IMR-90 (cell line): ENCODE measurements at regions not wholly inside any gene's neighbourhood (a gene's known extent, or its start where the extent isn't known, plus 50 kb on each side); places are given as distances from the start of the nearest gene placed in this dataset.

Experiments
- ATAC-seq: fragments of 200-7000 bp; cut with Tn5 transposase; 2 replicates; pipeline ENCODE4 v1.9.1; 2020; ENCODE audit warnings: low read depth, mild to moderate bottlenecking, moderate library complexity
- BruUV-seq: library from RNA; stranded (reverse); fragments of 400-500 nt; replicated peaks from 2 replicates; lab custom pipeline; 2021; lab: Mats Ljungman, UMichigan
- CTCF ChIA-PET: fragments of 300-600 bp; formaldehyde crosslinking; extraction: SDS; loops from one replicate; lab custom pipeline; 2021; ENCODE audit warnings: antibody characterized with exemption; lab: Yijun Ruan, JAX
- POLR2A ChIA-PET: fragments of 300-600 bp; sonication (Branson Sonifier 250); formaldehyde crosslinking; loops from one replicate; lab custom pipeline; 2022; ENCODE audit warnings: antibody characterized with exemption; ENCODE audit not compliant: unreplicated experiment; lab: Charles Lee
- DNase-seq: peaks from one replicate; pipeline ENCODE4 v3.0.0; 2013
- H2AFZ ChIP-seq: replicated peaks from 2 replicates; pipeline ENCODE3; 2013; ENCODE audit warnings: low read length, mild to moderate bottlenecking; ENCODE audit not compliant: poor library complexity
- H2AK5ac ChIP-seq: 2 replicates; pipeline ENCODE4 v1.6.1; 2013; ENCODE audit warnings: low read depth, low read length, inconsistent platforms
- H2AK9ac ChIP-seq: replicated peaks from 2 replicates; pipeline ENCODE3; 2013; ENCODE audit warnings: mild to moderate bottlenecking, low read depth, low read length, moderate library complexity; ENCODE audit not compliant: poor library complexity
- H2BK120ac ChIP-seq: 2 replicates; pipeline ENCODE4 v1.6.1; 2013; ENCODE audit warnings: low read depth, low read length, inconsistent platforms
- H2BK15ac ChIP-seq: 3 replicates; pipeline ENCODE4 v1.6.1; 2013; ENCODE audit warnings: low read depth, low read length, inconsistent platforms
- H2BK20ac ChIP-seq: 2 replicates; pipeline ENCODE4 v1.6.1; 2013; ENCODE audit warnings: low read depth, mild to moderate bottlenecking, inconsistent platforms, low read length, moderate library complexity
- H2BK5ac ChIP-seq: 2 replicates; pipeline ENCODE4 v1.6.1; 2013; ENCODE audit warnings: mild to moderate bottlenecking, low read depth, low read length, inconsistent platforms; ENCODE audit not compliant: poor library complexity, severe bottlenecking
- H3K14ac ChIP-seq: replicated peaks from 2 replicates; pipeline ENCODE4 v1.6.1; 2013; ENCODE audit warnings: low read depth, low read length, inconsistent platforms
- H3K18ac ChIP-seq: 2 replicates; pipeline ENCODE4 v1.6.1; 2013; ENCODE audit warnings: low read depth, low read length, control low read depth
- H3K23ac ChIP-seq: 2 replicates; pipeline ENCODE4 v1.6.1; 2013; ENCODE audit warnings: low read depth, low read length, inconsistent platforms
- H3K27ac ChIP-seq: 2 replicates; pipeline ENCODE4 v1.5.1; 2013; ENCODE audit warnings: mild to moderate bottlenecking, control low read depth, low read length; ENCODE audit not compliant: insufficient read depth
- H3K27me3 ChIP-seq: 2 replicates; pipeline ENCODE4 v1.6.1; 2013; ENCODE audit warnings: low read length; ENCODE audit not compliant: control insufficient read depth, insufficient read depth
- H3K36me3 ChIP-seq: 2 replicates; pipeline ENCODE4 v1.6.1; 2013; ENCODE audit warnings: low read length, mixed read lengths; ENCODE audit not compliant: control insufficient read depth, insufficient read depth
- H3K4ac ChIP-seq: 2 replicates; pipeline ENCODE4 v1.6.1; 2013; ENCODE audit warnings: low read depth, low read length, inconsistent platforms
- H3K4me1 ChIP-seq: 2 replicates; pipeline ENCODE4 v1.6.1; 2013; ENCODE audit warnings: low read length, mixed read lengths; ENCODE audit not compliant: control insufficient read depth, insufficient read depth
- H3K4me2 ChIP-seq: 2 replicates; pipeline ENCODE4 v1.6.1; 2013; ENCODE audit warnings: low read depth, mild to moderate bottlenecking, control low read depth, low read length, moderate library complexity
- H3K4me3 ChIP-seq: 2 replicates; pipeline ENCODE4 v1.5.1; 2013; ENCODE audit warnings: low read depth, mild to moderate bottlenecking, control low read depth, low read length, moderate library complexity; ENCODE audit not compliant: insufficient read depth
- H3K56ac ChIP-seq: 2 replicates; pipeline ENCODE4 v1.6.1; 2013; ENCODE audit warnings: low read length, inconsistent platforms; ENCODE audit not compliant: insufficient read depth; ENCODE audit errors: extremely low read depth
- H3K79me1 ChIP-seq, 2 experiments: 2 replicates each; pipeline ENCODE4 v1.6.1; 2013; ENCODE audit warnings: low read length in 2 of 2, inconsistent platforms in 1 of 2, low read depth in 1 of 2
- H3K9ac ChIP-seq: 2 replicates; pipeline ENCODE4 v1.6.1; 2013; ENCODE audit warnings: low read depth, low read length, control low read depth
- H3K9me1 ChIP-seq: 2 replicates; pipeline ENCODE4 v1.6.1; 2013; ENCODE audit warnings: low read length, inconsistent platforms; ENCODE audit not compliant: insufficient read depth
- H3K9me3 ChIP-seq: 2 replicates; pipeline ENCODE4 v1.6.1; 2013; ENCODE audit warnings: low read length; ENCODE audit not compliant: control insufficient read depth, insufficient read depth
- H4K20me1 ChIP-seq: 2 replicates; pipeline ENCODE4 v1.6.1; 2013; ENCODE audit warnings: low read length, inconsistent platforms; ENCODE audit not compliant: insufficient read depth
- H4K5ac ChIP-seq: 2 replicates; pipeline ENCODE4 v1.6.1; 2013; ENCODE audit warnings: mild to moderate bottlenecking, low read depth, low read length, control low read depth
- H4K8ac ChIP-seq, 2 experiments: 2 replicates each; pipeline ENCODE4 v1.6.1; 2013; ENCODE audit warnings: low read depth in 2 of 2, low read length in 2 of 2, control low read depth in 1 of 2, inconsistent platforms in 1 of 2
- H4K91ac ChIP-seq: 2 replicates; pipeline ENCODE4 v1.6.1; 2013; ENCODE audit warnings: low read depth, low read length, inconsistent platforms; ENCODE audit not compliant: insufficient read depth
- BHLHE40 ChIP-seq: fragments of 150-350 bp; IDR thresholded peaks from 2 replicates; pipeline ENCODE4 v1.6.1; 2016; ENCODE audit warnings: mild to moderate bottlenecking, low read depth, low read length
- CEBPB ChIP-seq: IDR thresholded peaks from 2 replicates; pipeline ENCODE4 v1.6.1; 2012; ENCODE audit warnings: low read depth, low read length, improper control_type of control experiment
- CHD1 ChIP-seq: IDR thresholded peaks from 2 replicates; pipeline ENCODE4 v1.6.1; 2012; ENCODE audit warnings: low read depth, low read length, improper control_type of control experiment
- FOS ChIP-seq: fragments of 150-350 bp; IDR thresholded peaks from 2 replicates; pipeline ENCODE4 v1.6.1; 2016; ENCODE audit warnings: low read depth, low read length
- MAFK ChIP-seq: IDR thresholded peaks from 2 replicates; pipeline ENCODE4 v1.6.1; 2012; ENCODE audit warnings: low read depth, low read length, improper control_type of control experiment
- MXI1 ChIP-seq: IDR thresholded peaks from 2 replicates; pipeline ENCODE4 v1.6.1; 2012; ENCODE audit warnings: low read depth, mild to moderate bottlenecking, low read length, moderate library complexity, borderline replicate concordance
- POLR2A ChIP-seq: IDR thresholded peaks from 2 replicates; pipeline ENCODE4 v1.6.1; 2012; ENCODE audit warnings: mild to moderate bottlenecking, low read depth, low read length
- RAD21 ChIP-seq: IDR thresholded peaks from 2 replicates; pipeline ENCODE4 v1.6.1; 2012; ENCODE audit warnings: low read length, improper control_type of control experiment
- RCOR1 ChIP-seq: IDR thresholded peaks from 2 replicates; pipeline ENCODE4 v1.6.1; 2012; ENCODE audit warnings: mild to moderate bottlenecking, low read length, improper control_type of control experiment; ENCODE audit not compliant: insufficient replicate concordance
- RFX5 ChIP-seq: IDR thresholded peaks from 2 replicates; pipeline ENCODE4 v1.8.0; 2012; ENCODE audit warnings: low read depth, mild to moderate bottlenecking, low read length, moderate library complexity
- SMC3 ChIP-seq: fragments of 150-350 bp; IDR thresholded peaks from 2 replicates; pipeline ENCODE4 v1.6.1; 2016; ENCODE audit warnings: low read depth, mild to moderate bottlenecking, antibody characterized with exemption, low read length, moderate library complexity
- dilution Hi-C: fragments of 300-500 bp; cut with HindIII; formaldehyde crosslinking; loops from one replicate; pipeline ENCODE4 v1.14.3; 2018; ENCODE audit warnings: low sequenced_read_pairs; ENCODE audit not compliant: unreplicated experiment
- in situ Hi-C: fragments of 300-500 bp; cut with MboI; formaldehyde crosslinking; loops from 3 replicates; pipeline ENCODE4 v1.14.3; 2019; ENCODE audit warnings: low sequenced_read_pairs, inconsistent platforms, mixed read lengths
- intact Hi-C: fragments of 100-400 bp; cut with micrococcal nuclease; formaldehyde crosslinking; loops from 2 replicates; pipeline ENCODE4 v1.10.0; 2022
- TF ChIP-seq, protein P1 (sequence below): conservative IDR thresholded peaks from 2 replicates; pipeline ENCODE4 v1.5.1; 2012; ENCODE audit warnings: mild to moderate bottlenecking, low read depth, low read length, improper control_type of control experiment
- TF ChIP-seq, protein P2 (sequence below): fragments of 150-350 bp; IDR thresholded peaks from 2 replicates; pipeline ENCODE4 v1.6.1; 2017; ENCODE audit warnings: mild to moderate bottlenecking, antibody characterized with exemption, low read length, low read depth
- TF ChIP-seq, protein P3 (sequence below): fragments of 150-350 bp; IDR thresholded peaks from 2 replicates; pipeline ENCODE4 v1.6.1; 2016; ENCODE audit warnings: low read depth, mild to moderate bottlenecking, low read length, moderate library complexity, borderline replicate concordance

DNA sequence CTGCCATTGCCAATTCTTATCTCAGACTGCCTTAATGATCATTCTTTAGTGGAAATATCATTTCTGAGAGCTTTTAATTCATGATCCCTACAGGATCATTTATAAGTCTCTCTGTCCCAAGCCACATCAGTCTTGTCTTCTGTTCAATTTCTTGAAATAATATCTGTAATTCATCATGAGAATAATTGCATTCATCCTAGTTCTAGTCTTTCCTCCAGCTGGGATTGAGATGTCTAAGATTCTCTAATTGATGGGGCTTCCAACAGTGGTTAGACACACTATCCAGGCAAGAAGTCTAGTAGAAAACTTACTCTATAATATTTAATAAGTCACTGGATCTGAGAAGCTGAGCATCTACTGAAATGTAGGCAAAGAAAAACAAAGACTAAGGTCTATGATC lies 854.7 kb upstream of the ADGRL3 start:
- ATAC-seq (no peak), DNase-seq (no peak)
- no peak overlapping the region for H2BK120ac ChIP-seq
- no peak overlapping the region for H3K4me3 ChIP-seq
- intact Hi-C loops (no loop called here), in situ Hi-C loops (no loop called here), dilution Hi-C loops (no loop called here)
- no peak overlapping the region for H3K56ac ChIP-seq
- H3K9me1 ChIP-seq, result no peaks in the 10 kb centered on the region
- TF ChIP-seq, protein P1, sequence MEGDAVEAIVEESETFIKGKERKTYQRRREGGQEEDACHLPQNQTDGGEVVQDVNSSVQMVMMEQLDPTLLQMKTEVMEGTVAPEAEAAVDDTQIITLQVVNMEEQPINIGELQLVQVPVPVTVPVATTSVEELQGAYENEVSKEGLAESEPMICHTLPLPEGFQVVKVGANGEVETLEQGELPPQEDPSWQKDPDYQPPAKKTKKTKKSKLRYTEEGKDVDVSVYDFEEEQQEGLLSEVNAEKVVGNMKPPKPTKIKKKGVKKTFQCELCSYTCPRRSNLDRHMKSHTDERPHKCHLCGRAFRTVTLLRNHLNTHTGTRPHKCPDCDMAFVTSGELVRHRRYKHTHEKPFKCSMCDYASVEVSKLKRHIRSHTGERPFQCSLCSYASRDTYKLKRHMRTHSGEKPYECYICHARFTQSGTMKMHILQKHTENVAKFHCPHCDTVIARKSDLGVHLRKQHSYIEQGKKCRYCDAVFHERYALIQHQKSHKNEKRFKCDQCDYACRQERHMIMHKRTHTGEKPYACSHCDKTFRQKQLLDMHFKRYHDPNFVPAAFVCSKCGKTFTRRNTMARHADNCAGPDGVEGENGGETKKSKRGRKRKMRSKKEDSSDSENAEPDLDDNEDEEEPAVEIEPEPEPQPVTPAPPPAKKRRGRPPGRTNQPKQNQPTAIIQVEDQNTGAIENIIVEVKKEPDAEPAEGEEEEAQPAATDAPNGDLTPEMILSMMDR, result no peak
- no peak for TF ChIP-seq RAD21
- TF ChIP-seq CEBPB, result no peak
- TF ChIP-seq CHD1, result no peak
- TF ChIP-seq POLR2A, result no peak
- no peak for TF ChIP-seq FOS
- TF ChIP-seq MXI1, result no peak
- TF ChIP-seq, protein P2, sequence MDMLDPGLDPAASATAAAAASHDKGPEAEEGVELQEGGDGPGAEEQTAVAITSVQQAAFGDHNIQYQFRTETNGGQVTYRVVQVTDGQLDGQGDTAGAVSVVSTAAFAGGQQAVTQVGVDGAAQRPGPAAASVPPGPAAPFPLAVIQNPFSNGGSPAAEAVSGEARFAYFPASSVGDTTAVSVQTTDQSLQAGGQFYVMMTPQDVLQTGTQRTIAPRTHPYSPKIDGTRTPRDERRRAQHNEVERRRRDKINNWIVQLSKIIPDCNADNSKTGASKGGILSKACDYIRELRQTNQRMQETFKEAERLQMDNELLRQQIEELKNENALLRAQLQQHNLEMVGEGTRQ, result no peak
- no peak for TF ChIP-seq RFX5
- no peak for TF ChIP-seq MAFK
- TF ChIP-seq, protein P3, sequence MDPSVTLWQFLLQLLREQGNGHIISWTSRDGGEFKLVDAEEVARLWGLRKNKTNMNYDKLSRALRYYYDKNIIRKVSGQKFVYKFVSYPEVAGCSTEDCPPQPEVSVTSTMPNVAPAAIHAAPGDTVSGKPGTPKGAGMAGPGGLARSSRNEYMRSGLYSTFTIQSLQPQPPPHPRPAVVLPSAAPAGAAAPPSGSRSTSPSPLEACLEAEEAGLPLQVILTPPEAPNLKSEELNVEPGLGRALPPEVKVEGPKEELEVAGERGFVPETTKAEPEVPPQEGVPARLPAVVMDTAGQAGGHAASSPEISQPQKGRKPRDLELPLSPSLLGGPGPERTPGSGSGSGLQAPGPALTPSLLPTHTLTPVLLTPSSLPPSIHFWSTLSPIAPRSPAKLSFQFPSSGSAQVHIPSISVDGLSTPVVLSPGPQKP, result no peak
- no peak for TF ChIP-seq BHLHE40
- no peak for TF ChIP-seq SMC3
- TF ChIP-seq RCOR1, result no peak
- H2AK9ac ChIP-seq, result no peak overlapping the region
- no peak overlapping the region for H2BK15ac ChIP-seq
- no peak overlapping the region for H2AK5ac ChIP-seq
- CTCF ChIA-PET, result no interaction called here
- H3K4ac ChIP-seq, result no peak overlapping the region
- no peak overlapping the region for H4K91ac ChIP-seq
- no peak overlapping the region for H2BK5ac ChIP-seq
- H3K36me3 ChIP-seq, result no peaks in the 10 kb centered on the region
- no TSS peak for BruUV-seq
- no peak overlapping the region for H2AFZ ChIP-seq
- H4K5ac ChIP-seq, result no peak overlapping the region
- H4K8ac ChIP-seq, result no peak overlapping the region
- H3K4me2 ChIP-seq, result no peak overlapping the region
- H3K79me1 ChIP-seq, result no peaks in the 10 kb centered on the region
- H2BK20ac ChIP-seq, result no peak overlapping the region
- no peak overlapping the region for H3K27ac ChIP-seq
- POLR2A ChIA-PET, result no interaction called here
- no peaks in the 10 kb centered on the region for H3K9me3 ChIP-seq
- H4K20me1 ChIP-seq, result no peaks in the 10 kb centered on the region
- H3K27me3 ChIP-seq, result no peaks in the 10 kb centered on the region
- H3K18ac ChIP-seq, result no peak overlapping the region
- no peak overlapping the region for H3K9ac ChIP-seq
- H3K14ac ChIP-seq, result no peak overlapping the region
- no peak overlapping the region for H3K23ac ChIP-seq
- H3K4me1 ChIP-seq, result no peaks in the 10 kb centered on the region
